ENCODE measurements at regions not wholly inside any gene's neighbourhood (a gene's known extent, or its start where the extent isn't known, plus 50 kb on each side); places are given as distances from the start of the nearest gene placed in this dataset.

- Histone ChIP-seq H2AFZ (no peak overlapping the region), H3K4me2 (ENCODE audit: unreplicated experiment) (no peak overlapping the region), H3K9me3 (ENCODE audit: low read depth) (no peaks in the 10 kb centered on the region), H3K4me1 (ENCODE audit: insufficient read depth) (no peaks in the 10 kb centered on the region), H3K79me2 (ENCODE audit: insufficient read depth) (no peaks in the 10 kb centered on the region), H3F3A (ENCODE audit: insufficient read depth) (no peaks in the 10 kb centered on the region), H4K20me1 (ENCODE audit: insufficient read depth) (no peaks in the 10 kb centered on the region), H3K27me3 (replicated peaks; ENCODE audit: insufficient read depth) (no peaks in the 10 kb centered on the region), H3K4me3 (no peak overlapping the region), H3K36me3 (ENCODE audit: low read depth) (no peaks in the 10 kb centered on the region), H3K9ac (no peak overlapping the region), H3K9me2 (ENCODE audit: insufficient read depth) (no peaks in the 10 kb centered on the region), H3K27ac (no peak overlapping the region)
- in situ Hi-C loops (cut with MboI): no loop called here
- TF ChIP-seq EZH2 (IDR thresholded peaks at IDR 0.05; ENCODE audit: insufficient read depth, poor library complexity, severe bottlenecking): no peak
- TF ChIP-seq EZH2phosphoT487 (IDR thresholded peaks at IDR 0.05; ENCODE audit: insufficient read depth, low read depth): no peak
- no peak for DNase-seq
- WGBS, 2 experiments (ENCODE audit: low coverage in 1 of 2, low lambda C conversion rate in 2 of 2, missing lambda C conversion rate in 2 of 2): 70 to 79% methylated on average over 6 of the region's 6 CpGs
Measured at GRCh38 chr2:228786901-228787300, 484.2 kb downstream of the PID1 start.

- WGBS, 2 experiments (ENCODE audit: low coverage in 1 of 2, low lambda C conversion rate in 2 of 2, missing lambda C conversion rate in 2 of 2): 73 to 77% methylated on average over 4 of the region's 4 CpGs
Measured at GRCh38 chr2:228782281-228782680, 488.8 kb downstream of the PID1 start.

GRCh38 chr2:228777855-228778355, 493.2 kb downstream of the PID1 start:
- Histone ChIP-seq H3K79me2 (ENCODE audit: insufficient read depth) (no peaks in the 10 kb centered on the region), H3K4me3 (no peak overlapping the region), H2AFZ (no peak overlapping the region), H3F3A (ENCODE audit: insufficient read depth) (no peaks in the 10 kb centered on the region), H3K9me3 (ENCODE audit: low read depth) (no peaks in the 10 kb centered on the region), H3K27ac (no peak overlapping the region), H3K9me2 (ENCODE audit: insufficient read depth) (no peaks in the 10 kb centered on the region), H3K27me3 (replicated peaks; ENCODE audit: insufficient read depth) (no peaks in the 10 kb centered on the region), H3K4me1 (ENCODE audit: insufficient read depth) (no peaks in the 10 kb centered on the region), H4K20me1 (ENCODE audit: insufficient read depth) (no peaks in the 10 kb centered on the region), H3K9ac (no peak overlapping the region), H3K4me2 (ENCODE audit: unreplicated experiment) (no peak overlapping the region), H3K36me3 (ENCODE audit: low read depth) (no peaks in the 10 kb centered on the region)
- no peak for TF ChIP-seq EZH2phosphoT487 (IDR thresholded peaks at IDR 0.05; ENCODE audit: insufficient read depth, low read depth)
- TF ChIP-seq EZH2 (IDR thresholded peaks at IDR 0.05; ENCODE audit: insufficient read depth, poor library complexity, severe bottlenecking): no peak
- in situ Hi-C loops (cut with MboI): no loop called here
- no peak for DNase-seq
- WGBS, 2 experiments (ENCODE audit: low coverage in 1 of 2, low lambda C conversion rate in 2 of 2, missing lambda C conversion rate in 2 of 2): 14 to 15% methylated on average over 5 of the region's 5 CpGs

More at GRCh38 chr2:228782281-228782680, 488.8 kb downstream of the PID1 start:
- H3K4me3 ChIP-seq: no peak overlapping the region
- H3K79me2 ChIP-seq (ENCODE audit: insufficient read depth): no peaks in the 10 kb centered on the region
- H3K4me1 ChIP-seq (ENCODE audit: insufficient read depth): no peaks in the 10 kb centered on the region
- no peaks in the 10 kb centered on the region for H3K36me3 ChIP-seq (ENCODE audit: low read depth)
- no peaks in the 10 kb centered on the region for H3K27me3 ChIP-seq (replicated peaks; ENCODE audit: insufficient read depth)
- no peak for DNase-seq
- TF ChIP-seq EZH2phosphoT487 (IDR thresholded peaks at IDR 0.05; ENCODE audit: insufficient read depth, low read depth) (no peak), EZH2 (IDR thresholded peaks at IDR 0.05; ENCODE audit: insufficient read depth, poor library complexity, severe bottlenecking) (no peak)
- in situ Hi-C loops (cut with MboI): no loop called here
- H4K20me1 ChIP-seq (ENCODE audit: insufficient read depth): no peaks in the 10 kb centered on the region
- H3K9me3 ChIP-seq (ENCODE audit: low read depth): no peaks in the 10 kb centered on the region
- no peak overlapping the region for H3K9ac ChIP-seq
- H3K27ac ChIP-seq: no peak overlapping the region
- H3K4me2 ChIP-seq (ENCODE audit: unreplicated experiment): no peak overlapping the region
- H3F3A ChIP-seq (ENCODE audit: insufficient read depth): no peaks in the 10 kb centered on the region
- no peaks in the 10 kb centered on the region for H3K9me2 ChIP-seq (ENCODE audit: insufficient read depth)
- H2AFZ ChIP-seq: no peak overlapping the region

- H3K9me2 ChIP-seq (ENCODE audit: insufficient read depth): no peaks in the 10 kb centered on the region
- no peaks in the 10 kb centered on the region for H3K36me3 ChIP-seq (ENCODE audit: low read depth)
- no peak overlapping the region for H2AFZ ChIP-seq
- no peak overlapping the region for H3K4me3 ChIP-seq
- no peaks in the 10 kb centered on the region for H3K79me2 ChIP-seq (ENCODE audit: insufficient read depth)
- H3F3A ChIP-seq (ENCODE audit: insufficient read depth): peaks cover 2% of the 10 kb centered on the region; the same call in 1 of the 2 replicates
- in situ Hi-C loops (cut with MboI): no loop called here
- H3K9me3 ChIP-seq (ENCODE audit: low read depth): no peaks in the 10 kb centered on the region
- peaks cover 17% of the 10 kb centered on the region; the same call in 1 of the 2 replicates for H3K27me3 ChIP-seq (replicated peaks; ENCODE audit: insufficient read depth)
- WGBS, 2 experiments (ENCODE audit: low coverage in 1 of 2, low lambda C conversion rate in 2 of 2, missing lambda C conversion rate in 2 of 2): 58 to 67% methylated on average over 2 of the region's 2 CpGs
- no peak overlapping the region for H3K9ac ChIP-seq
- TF ChIP-seq EZH2phosphoT487 (IDR thresholded peaks at IDR 0.05; ENCODE audit: insufficient read depth, low read depth) (no peak), EZH2 (IDR thresholded peaks at IDR 0.05; ENCODE audit: insufficient read depth, poor library complexity, severe bottlenecking) (no peak)
- no peak overlapping the region for H3K27ac ChIP-seq
- H3K4me1 ChIP-seq (ENCODE audit: insufficient read depth): peaks cover under 1% of the 10 kb centered on the region; the same call in 1 of the 2 replicates
- no peak overlapping the region for H3K4me2 ChIP-seq (ENCODE audit: unreplicated experiment)
- DNase-seq: no peak
- no peaks in the 10 kb centered on the region for H4K20me1 ChIP-seq (ENCODE audit: insufficient read depth)
Measured at GRCh38 chr2:228774548-228774947, 496.5 kb downstream of the PID1 start.

GRCh38 chr2:228771774-228772173, 499.3 kb downstream of the PID1 start:
- H3K4me2 ChIP-seq (ENCODE audit: unreplicated experiment): no peak overlapping the region
- in situ Hi-C loops (cut with MboI): no loop called here
- no peaks in the 10 kb centered on the region for H3K9me3 ChIP-seq (ENCODE audit: low read depth)
- H3K4me3 ChIP-seq: no peak overlapping the region
- peaks cover 27% of the 10 kb centered on the region for H3K4me1 ChIP-seq (ENCODE audit: insufficient read depth)
- H3K27ac ChIP-seq: no peak overlapping the region
- H3K79me2 ChIP-seq (ENCODE audit: insufficient read depth): no peaks in the 10 kb centered on the region
- no peak overlapping the region for H2AFZ ChIP-seq
- DNase-seq: no peak
- peaks cover 13% of the 10 kb centered on the region for H3F3A ChIP-seq (ENCODE audit: insufficient read depth)
- 50 to 52% methylated on average over 1 of the region's 1 CpG for WGBS, 2 experiments (ENCODE audit: low coverage in 1 of 2, low lambda C conversion rate in 2 of 2, missing lambda C conversion rate in 2 of 2)
- no peaks in the 10 kb centered on the region for H4K20me1 ChIP-seq (ENCODE audit: insufficient read depth)
- no peaks in the 10 kb centered on the region for H3K36me3 ChIP-seq (ENCODE audit: low read depth)
- no peak overlapping the region for H3K9ac ChIP-seq
- no peaks in the 10 kb centered on the region for H3K9me2 ChIP-seq (ENCODE audit: insufficient read depth)
- H3K27me3 ChIP-seq (replicated peaks; ENCODE audit: insufficient read depth): peaks cover 17% of the 10 kb centered on the region; the same call in 1 of the 2 replicates
- no peak for TF ChIP-seq EZH2 (IDR thresholded peaks at IDR 0.05; ENCODE audit: insufficient read depth, poor library complexity, severe bottlenecking)
- TF ChIP-seq EZH2phosphoT487 (IDR thresholded peaks at IDR 0.05; ENCODE audit: insufficient read depth, low read depth): no peak
